K562 (cell line): ENCODE measurements at regions not wholly inside any gene's neighbourhood (a gene's known extent, or its start where the extent isn't known, plus 50 kb on each side); places are given as distances from the start of the nearest gene placed in this dataset.
A peak's percentile ranks its signal among the peaks of the same experiment; 100 is the strongest.

Experiments
- ATAC-seq: fragments of 200-7000 bp; cut with Tn5 transposase; 3 replicates; pipeline ENCODE4 v1.9.1; 2020; ENCODE audit warnings: moderate library complexity
- BruUV-seq: library from RNA; stranded (reverse); fragments of 400-500 nt; replicated peaks from 2 replicates; lab custom pipeline; 2021; lab: Mats Ljungman, UMichigan
- CTCF ChIA-PET: fragments of 300-600 bp; formaldehyde crosslinking; extraction: SDS; loops from one replicate; lab custom pipeline; 2021; ENCODE audit warnings: low intra/inter-chr PET ratio; lab: Yijun Ruan, JAX
- POLR2A ChIA-PET: fragments of 300-600, 350-650 bp; sonication (Branson Sonifier 250); formaldehyde crosslinking; extraction: SDS; loops from one replicate; lab custom pipeline; 2021; ENCODE audit warnings: antibody characterized with exemption, inconsistent platforms; lab: Yijun Ruan, JAX
- DNase-seq, 4 experiments: peaks; one replicate each; pipeline versions ENCODE4 v3.0.0 to v3.0.0-alpha.2; 2011 to 2018; ENCODE audit warnings: low spot score in 3 of 4, mixed read lengths in 3 of 4; ENCODE audit errors: extremely low read depth in 1 of 4
- FAIRE-seq: peaks from 2 replicates; lab custom pipeline; 2011; peaks lifted over from hg19 to GRCh38; lab: Jason Lieb, UNC
- H2AFZ ChIP-seq: 2 replicates; pipeline ENCODE4 v1.6.0; 2011; ENCODE audit warnings: low read depth, low read length, control low read depth, inconsistent platforms
- H3K27ac ChIP-seq: fragments of 200-600 bp; 3 replicates; pipeline ENCODE4 v1.8.0; 2011; ENCODE audit warnings: low read depth, mild to moderate bottlenecking, control low read depth, inconsistent platforms, low read length, moderate library complexity, mixed read lengths; ENCODE audit errors: extremely low read depth
- H3K27me3 ChIP-seq, 2 experiments: fragments of 300-600 bp in 1 of 2; 2 replicates in 1 of 2; 3 replicates in 1 of 2; pipeline versions ENCODE4 v1.6.0 to v1.8.0; 2011; ENCODE audit warnings: inconsistent platforms in 2 of 2, low read length in 2 of 2, mild to moderate bottlenecking in 1 of 2, mixed read lengths in 1 of 2, moderate library complexity in 1 of 2; ENCODE audit not compliant: control insufficient read depth in 2 of 2, insufficient read depth in 2 of 2
- H3K36me3 ChIP-seq: fragments of 300-600 bp; 3 replicates; pipeline ENCODE4 v1.8.0; 2011; ENCODE audit warnings: mild to moderate bottlenecking, low read length, inconsistent platforms; ENCODE audit not compliant: control insufficient read depth, insufficient read depth
- H3K4me1 ChIP-seq, 2 experiments: fragments of 200-600 bp in 1 of 2; replicated peaks in 1 of 2; 2 replicates in 1 of 2; 3 replicates in 1 of 2; pipeline versions ENCODE4 v1.5.1 to v1.8.0; 2011; ENCODE audit warnings: inconsistent platforms in 2 of 2, low read length in 2 of 2, mild to moderate bottlenecking in 1 of 2, mixed read lengths in 1 of 2, moderate library complexity in 1 of 2; ENCODE audit not compliant: control insufficient read depth in 2 of 2, insufficient read depth in 2 of 2
- H3K4me2 ChIP-seq: 2 replicates; pipeline ENCODE4 v1.6.1; 2011; ENCODE audit warnings: low read length, control low read depth, inconsistent platforms, mixed read lengths; ENCODE audit not compliant: insufficient read depth
- H3K4me3 ChIP-seq: fragments of 200-600 bp; sonication (generic), shearing (Covaris generic); 2 replicates; pipeline ENCODE4 v1.5.1; 2016; ENCODE audit warnings: control low read depth, inconsistent platforms
- H3K79me2 ChIP-seq: fragments of 200-600 bp; 3 replicates; pipeline ENCODE4 v1.8.0; 2011; ENCODE audit warnings: low read length, inconsistent platforms; ENCODE audit not compliant: control insufficient read depth, insufficient read depth
- H3K9ac ChIP-seq, 2 experiments: 2 replicates each; pipeline versions ENCODE4 v1.6.0 to v1.6.1; 2011; ENCODE audit warnings: low read depth in 2 of 2, low read length in 2 of 2, control low read depth in 1 of 2, inconsistent platforms in 1 of 2, mild to moderate bottlenecking in 1 of 2, mixed read lengths in 1 of 2; ENCODE audit not compliant: insufficient read depth in 1 of 2
- H3K9me1 ChIP-seq: one replicate; pipeline ENCODE4 v1.6.0; 2011; ENCODE audit warnings: inconsistent platforms, mild to moderate bottlenecking, low read length, moderate library complexity; ENCODE audit not compliant: control insufficient read depth, insufficient read depth
- H3K9me3 ChIP-seq: replicated peaks from 2 replicates; pipeline ENCODE4 v1.5.1; 2011; ENCODE audit warnings: low read depth, low read length, inconsistent platforms; ENCODE audit not compliant: control insufficient read depth, insufficient read depth
- H4K20me1 ChIP-seq: replicated peaks from 2 replicates; pipeline ENCODE4 v1.6.1; 2011; ENCODE audit warnings: low read length, inconsistent platforms, mixed read lengths; ENCODE audit not compliant: control insufficient read depth, insufficient read depth
- HDAC8 ChIP-seq: fragments of 450-650 bp; IDR thresholded peaks from 2 replicates; pipeline ENCODE4 v1.6.1; 2016; ENCODE audit warnings: mild to moderate bottlenecking, missing genetic modification characterization, moderate library complexity, missing compliant biosample characterization
- NR0B1 ChIP-seq: fragments of 450-650 bp; IDR thresholded peaks from one replicate; pipeline ENCODE4 v1.6.1; 2018; ENCODE audit warnings: mild to moderate bottlenecking, moderate library complexity; ENCODE audit not compliant: partially characterized antibody
- TSHZ1 ChIP-seq: fragments of 250-450 bp; sonication (Bioruptor Pico); IDR thresholded peaks from 2 replicates; pipeline ENCODE4 v1.4.0; 2020; ENCODE audit warnings: mild to moderate bottlenecking, moderate library complexity
- XRCC5 ChIP-seq: fragments of 200-400 bp; formaldehyde crosslinking; IDR thresholded peaks from 2 replicates; pipeline ENCODE4 v1.6.1; 2017; ENCODE audit warnings: low read depth, mild to moderate bottlenecking, low read length
- ZFP36 ChIP-seq: fragments of 150-350 bp; IDR thresholded peaks from 2 replicates; pipeline ENCODE4 v1.6.1; 2018; ENCODE audit warnings: low read length, low read depth; ENCODE audit not compliant: partially characterized antibody
- ZNF217 ChIP-seq: sonication (generic); formaldehyde crosslinking; IDR thresholded peaks from 2 replicates; pipeline ENCODE4 v1.8.0; 2022; ENCODE audit warnings: mild to moderate bottlenecking, missing genetic modification reagents
- ZNF398 ChIP-seq: fragments of 250-450 bp; sonication (Bioruptor Pico); IDR thresholded peaks from 2 replicates; pipeline ENCODE4 v1.8.0; 2021; ENCODE audit warnings: moderate library complexity, mild to moderate bottlenecking, inconsistent platforms
- ZNF586 ChIP-seq: fragments of 450-650 bp; formaldehyde crosslinking; conservative IDR thresholded peaks from 2 replicates; pipeline ENCODE4 v1.4.0; 2020; ENCODE audit warnings: mild to moderate bottlenecking, moderate library complexity
- ZNF592 ChIP-seq: fragments of 450-650 bp; IDR thresholded peaks from 2 replicates; pipeline ENCODE4 v1.6.1; 2017; ENCODE audit warnings: antibody characterized with exemption, mild to moderate bottlenecking
- WGBS: fragments of 100-300 bp; shearing (Covaris generic); methylation state at CpG from one replicate; pipeline ENCODE4 v1.1.6; 2016; ENCODE audit warnings: low coverage, mixed read lengths; ENCODE audit not compliant: insufficient coverage; ENCODE audit errors: missing lambda C conversion rate; 5-methylcytosine and 5-hydroxymethylcytosine counted together
- in situ Hi-C: fragments of 300-500 bp; cut with MboI; formaldehyde crosslinking; loops from 4 replicates; pipeline ENCODE4 v1.15.0; 2018; ENCODE audit warnings: inconsistent platforms, mixed read lengths
- intact Hi-C: fragments of 100-400 bp; cut with micrococcal nuclease; formaldehyde crosslinking; loops from 2 replicates; pipeline ENCODE4 v1.14.2; 2022
- TF ChIP-seq, protein P1 (sequence below): fragments of 450-650 bp; IDR thresholded peaks from 2 replicates; pipeline ENCODE4 v1.6.1; 2016; ENCODE audit warnings: missing biosample characterization, missing genetic modification characterization

GRCh38 chr7:156160811-156161210 lies 348.5 kb upstream of the SHH start:
- DNase-seq (peak; percentile 20 to 36 (median 34)), ATAC-seq (peak; percentile 53), FAIRE-seq (no peak)
- no peak overlapping the region for H2AFZ ChIP-seq
- no peaks in the 10 kb centered on the region for H3K79me2 ChIP-seq
- ChIA-PET POLR2A (no interaction called here), CTCF (no interaction called here)
- 0 out of 2 replicates have a peak, but pooled peaks cover 6% of the 10 kb centered on the region for H4K20me1 ChIP-seq
- no peak overlapping the region for H3K27ac ChIP-seq
- no peak overlapping the region for H3K4me2 ChIP-seq
- no peaks in the 10 kb centered on the region for H3K36me3 ChIP-seq
- in situ Hi-C loops, result no loop called here
- BruUV-seq, result no TSS peak
- H3K9me3 ChIP-seq, result no peaks in the 10 kb centered on the region
- no peak overlapping the region for H3K4me3 ChIP-seq
- 0% methylated on average over 15 of the region's 15 CpGs for WGBS
- intact Hi-C loops, result no loop called here
- no peaks in the 10 kb centered on the region for H3K9me1 ChIP-seq
- H3K27me3 ChIP-seq, result peaks cover 12 to 60% of the 10 kb centered on the region in 2 experiments; a peak in 4 of 5 replicates
- H3K4me1 ChIP-seq, result no peaks in the 10 kb centered on the region
- H3K9ac ChIP-seq, result no peak overlapping the region
- TF ChIP-seq ZNF592 (no peak), TSHZ1 (CRISPR knock-in tag) (no peak), ZFP36 (no peak), ZNF398 (CRISPR knock-in tag) (no peak), ZNF217 (CRISPR knock-in tag) (no peak), XRCC5 (no peak), ZNF586 (CRISPR knock-in tag) (no peak), HDAC8 (tag) (no peak), NR0B1 (no peak)
- TF ChIP-seq, protein P1, sequence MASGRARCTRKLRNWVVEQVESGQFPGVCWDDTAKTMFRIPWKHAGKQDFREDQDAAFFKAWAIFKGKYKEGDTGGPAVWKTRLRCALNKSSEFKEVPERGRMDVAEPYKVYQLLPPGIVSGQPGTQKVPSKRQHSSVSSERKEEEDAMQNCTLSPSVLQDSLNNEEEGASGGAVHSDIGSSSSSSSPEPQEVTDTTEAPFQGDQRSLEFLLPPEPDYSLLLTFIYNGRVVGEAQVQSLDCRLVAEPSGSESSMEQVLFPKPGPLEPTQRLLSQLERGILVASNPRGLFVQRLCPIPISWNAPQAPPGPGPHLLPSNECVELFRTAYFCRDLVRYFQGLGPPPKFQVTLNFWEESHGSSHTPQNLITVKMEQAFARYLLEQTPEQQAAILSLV (tag), result no peak
